ENCODE measurements at regions not wholly inside any gene's neighbourhood (a gene's known extent, or its start where the extent isn't known, plus 50 kb on each side); places are given as distances from the start of the nearest gene placed in this dataset.

GRCh38 chrX:12034741-12035140, 103.5 kb upstream of the FRMPD4 start:
- Histone ChIP-seq H3K36me3 (ENCODE audit: insufficient read depth, low read length, poor library complexity, severe bottlenecking) (no peaks in the 10 kb centered on the region), H3K9me3 (ENCODE audit: low read depth, low read length, poor library complexity, severe bottlenecking) (no peaks in the 10 kb centered on the region), H3K27me3 (replicated peaks; ENCODE audit: insufficient read depth, low read depth, low read length, poor library complexity) (no peaks in the 10 kb centered on the region), H3K4me3 (ENCODE audit: low read depth, low read length, poor library complexity, severe bottlenecking) (no peak overlapping the region), H3K4me1 (ENCODE audit: insufficient read depth, low read length, poor library complexity, severe bottlenecking) (no peaks in the 10 kb centered on the region), H3K27ac (ENCODE audit: low read depth, low read length, poor library complexity, severe bottlenecking) (no peak overlapping the region)
- TF ChIP-seq CTCF (conservative IDR thresholded peaks at IDR 0.05; ENCODE audit: low read depth, low read length) (no peak), EZH2 (IDR thresholded peaks at IDR 0.05; ENCODE audit: borderline replicate concordance, low read depth, low read length, poor library complexity, severe bottlenecking) (no peak)
- intact Hi-C loops (cut with micrococcal nuclease; ENCODE audit: unreplicated experiment) = no loop called here
- CTCF ChIA-PET = no interaction called here
- BruUV-seq (replicated peaks) = no TSS peak
- POLR2A ChIA-PET (ENCODE audit: low non-redundant PET) = no interaction called here
- DNase-seq (ENCODE audit: low spot score) = no peak

GRCh38 chrX:12042615-12043014, 95.7 kb upstream of the FRMPD4 start:
- no peaks in the 10 kb centered on the region for H3K9me3 ChIP-seq (ENCODE audit: low read depth, low read length, poor library complexity, severe bottlenecking)
- POLR2A ChIA-PET (ENCODE audit: low non-redundant PET) = no interaction called here
- H3K27ac ChIP-seq (ENCODE audit: low read depth, low read length, poor library complexity, severe bottlenecking) = no peak overlapping the region
- H3K27me3 ChIP-seq (replicated peaks; ENCODE audit: insufficient read depth, low read depth, low read length, poor library complexity) = peaks cover 3% of the 10 kb centered on the region
- no peak for DNase-seq (ENCODE audit: low spot score)
- BruUV-seq (replicated peaks) = no TSS peak
- intact Hi-C loops (cut with micrococcal nuclease; ENCODE audit: unreplicated experiment) = no loop called here
- no peaks in the 10 kb centered on the region for H3K36me3 ChIP-seq (ENCODE audit: insufficient read depth, low read length, poor library complexity, severe bottlenecking)
- TF ChIP-seq EZH2 (IDR thresholded peaks at IDR 0.05; ENCODE audit: borderline replicate concordance, low read depth, low read length, poor library complexity, severe bottlenecking) (no peak), CTCF (conservative IDR thresholded peaks at IDR 0.05; ENCODE audit: low read depth, low read length) (no peak)
- H3K4me1 ChIP-seq (ENCODE audit: insufficient read depth, low read length, poor library complexity, severe bottlenecking) = no peaks in the 10 kb centered on the region
- CTCF ChIA-PET = interaction anchor here (0.7 kb wide), 1 partner anchor 19 kb away, joined by 3 read pairs; no protein-coding TSS in a partner anchor
- H3K4me3 ChIP-seq (ENCODE audit: low read depth, low read length, poor library complexity, severe bottlenecking) = no peak overlapping the region

- intact Hi-C loops (cut with micrococcal nuclease; ENCODE audit: unreplicated experiment) = no loop called here
- Histone ChIP-seq H3K9me3 (ENCODE audit: low read depth, low read length, poor library complexity, severe bottlenecking) (no peaks in the 10 kb centered on the region), H3K36me3 (ENCODE audit: insufficient read depth, low read length, poor library complexity, severe bottlenecking) (no peaks in the 10 kb centered on the region), H3K27me3 (replicated peaks; ENCODE audit: insufficient read depth, low read depth, low read length, poor library complexity) (peaks cover 3% of the 10 kb centered on the region), H3K27ac (ENCODE audit: low read depth, low read length, poor library complexity, severe bottlenecking) (no peak overlapping the region), H3K4me1 (ENCODE audit: insufficient read depth, low read length, poor library complexity, severe bottlenecking) (no peaks in the 10 kb centered on the region), H3K4me3 (ENCODE audit: low read depth, low read length, poor library complexity, severe bottlenecking) (no peak overlapping the region)
- TF ChIP-seq EZH2 (IDR thresholded peaks at IDR 0.05; ENCODE audit: borderline replicate concordance, low read depth, low read length, poor library complexity, severe bottlenecking) (no peak), CTCF (conservative IDR thresholded peaks at IDR 0.05; ENCODE audit: low read depth, low read length) (no peak)
- ChIA-PET CTCF (no interaction called here), POLR2A (ENCODE audit: low non-redundant PET) (no interaction called here)
- no peak for DNase-seq (ENCODE audit: low spot score)
- BruUV-seq (replicated peaks) = no TSS peak
Measured at GRCh38 chrX:12052109-12052508, 86.2 kb upstream of the FRMPD4 start.
